ENCODE measurements at regions not wholly inside any gene's neighbourhood (a gene's known extent, or its start where the extent isn't known, plus 50 kb on each side); places are given as distances from the start of the nearest gene placed in this dataset.
"Not testable (repeated sequence)": the region's sequence is repeated elsewhere in the genome, so short reads cannot be mapped to it uniquely, and the experiment has no call there.

DNA sequence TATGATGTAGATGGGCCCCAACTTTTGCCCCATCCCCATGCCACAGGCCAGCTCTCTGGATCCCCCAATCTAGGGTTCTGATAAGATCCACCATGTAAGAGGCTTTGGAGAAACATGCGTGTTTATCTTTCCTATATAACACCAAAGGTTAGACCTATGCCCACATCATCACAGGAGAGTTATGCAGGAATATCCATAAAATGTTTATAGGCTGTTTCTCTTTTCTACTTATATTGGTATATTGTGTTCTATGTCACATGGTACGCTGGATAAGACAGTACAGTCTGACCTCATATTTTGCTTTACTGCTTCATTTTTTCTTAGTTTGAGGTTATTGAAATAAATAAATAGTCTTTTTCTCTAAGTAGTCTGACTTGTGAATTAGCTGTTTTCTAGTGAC is 1013.9 kb upstream of the GYPC start:
- no peak for DNase-seq

DNA sequence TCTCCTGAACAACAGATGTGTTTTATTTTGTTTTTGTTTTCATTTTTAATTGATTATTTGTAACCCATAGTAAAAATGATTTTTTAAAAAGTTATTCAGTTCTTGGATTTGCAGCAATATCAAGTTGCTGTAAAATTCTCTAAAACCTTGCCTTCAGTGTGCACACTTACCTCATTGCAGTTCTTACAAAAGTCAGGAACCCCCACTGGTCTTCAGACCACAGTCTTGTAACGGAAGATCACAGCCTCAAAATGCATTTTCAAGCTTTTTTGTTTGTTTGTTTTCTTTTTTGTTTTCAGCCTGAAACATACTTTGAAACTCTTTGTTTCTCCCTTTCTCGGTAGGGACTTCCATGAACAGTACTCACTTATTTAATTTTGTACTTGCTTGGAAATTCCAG is 1012.8 kb upstream of the GYPC start:
- DNase-seq, result no peak

DNA sequence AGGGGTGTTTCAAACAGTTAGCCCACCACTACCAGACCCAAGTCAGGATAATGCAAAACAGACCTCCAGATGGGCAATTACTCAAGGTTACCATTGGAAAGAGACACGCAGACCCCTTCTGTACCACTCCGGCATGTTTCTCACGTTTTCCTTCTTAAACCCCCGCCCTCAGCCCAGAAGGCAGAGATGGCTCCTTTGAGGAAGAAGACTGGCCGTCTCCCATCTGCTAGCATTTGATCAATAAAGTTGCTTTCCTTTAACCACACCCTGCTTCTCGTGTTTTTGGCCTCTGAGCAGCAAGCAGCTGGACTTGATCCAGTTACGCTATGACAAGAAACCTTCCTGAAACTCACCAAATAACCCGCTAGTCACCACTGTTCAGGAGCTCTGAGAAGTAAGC is 1012.4 kb upstream of the GYPC start:
- no peak for DNase-seq

DNA sequence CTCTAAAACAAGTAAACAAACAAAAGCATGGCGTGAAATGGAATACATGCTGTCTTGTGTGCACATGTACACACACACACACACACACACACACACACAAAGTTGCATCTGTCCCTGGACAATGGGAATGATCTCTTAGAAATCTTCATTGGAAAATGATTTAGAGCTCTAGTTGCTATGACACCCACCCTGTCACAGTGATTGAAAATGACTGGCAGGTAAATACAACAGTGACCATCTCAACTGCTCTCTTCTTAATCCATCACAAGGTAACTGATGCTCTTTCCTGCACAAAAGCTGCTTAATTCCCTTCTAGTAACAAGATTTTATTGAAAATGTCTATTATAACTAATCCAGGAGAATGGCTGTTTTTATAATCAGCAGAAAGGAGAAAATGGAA is 1011.7 kb upstream of the GYPC start:
- DNase-seq, result no peak

DNA sequence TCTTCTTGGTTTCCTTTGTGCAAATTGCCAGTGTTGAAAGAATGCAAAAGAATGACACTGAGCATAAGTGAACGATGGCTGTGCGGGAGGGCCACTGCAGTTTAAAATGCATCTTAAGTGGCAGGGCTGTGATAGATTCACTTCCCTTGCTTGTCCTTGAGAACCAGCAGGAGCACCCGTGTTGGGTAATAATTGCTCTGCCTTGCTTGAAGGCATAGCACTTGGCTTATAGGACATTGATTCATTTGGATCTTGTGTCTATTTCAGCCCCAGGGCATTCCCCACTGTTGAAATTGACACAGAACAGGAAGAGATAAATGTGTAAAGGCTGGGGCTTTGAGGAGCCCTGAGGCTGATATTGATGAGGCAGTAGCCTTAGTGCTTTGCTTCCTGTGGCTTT is 1003.7 kb upstream of the GYPC start:
- no peak for DNase-seq

DNA sequence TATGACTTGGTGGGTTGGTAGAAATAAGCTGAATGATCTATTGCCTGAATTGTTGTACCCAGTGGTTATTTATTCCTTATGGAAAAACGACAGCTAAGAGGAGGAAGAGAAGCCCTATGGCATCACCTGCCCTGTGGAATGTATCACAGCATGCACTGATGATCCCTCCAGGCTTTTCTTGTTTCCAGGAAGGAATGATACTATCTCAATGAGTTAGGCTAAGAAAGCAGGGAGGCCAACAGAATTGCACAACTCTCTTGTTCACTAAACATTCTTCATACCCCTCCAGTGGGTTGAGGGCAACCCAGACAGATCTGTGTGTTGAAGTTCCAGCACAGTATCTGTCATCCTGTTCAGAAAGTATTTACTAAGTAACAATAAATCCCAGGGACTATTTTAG is 1001.7 kb upstream of the GYPC start:
- no peak for DNase-seq

DNA sequence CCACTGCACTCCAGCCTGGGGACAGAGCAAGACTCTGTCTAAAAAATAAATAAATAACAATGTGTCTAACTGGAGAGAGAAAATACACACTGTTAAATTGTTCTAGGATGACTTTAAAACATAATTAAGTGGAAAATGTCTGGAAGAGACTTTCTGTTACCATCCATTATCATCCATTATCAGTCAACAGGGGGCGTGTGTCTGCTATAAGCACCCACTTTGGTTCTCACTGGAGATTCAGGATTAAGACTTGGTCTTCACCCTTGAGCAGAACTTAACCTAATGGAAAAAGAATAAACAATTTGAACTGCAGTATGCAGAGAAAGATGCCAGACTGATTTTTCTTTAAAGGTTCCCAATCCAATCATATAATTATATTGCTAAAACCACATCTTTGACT is 999.8 kb upstream of the GYPC start:
- no peak for DNase-seq

DNA sequence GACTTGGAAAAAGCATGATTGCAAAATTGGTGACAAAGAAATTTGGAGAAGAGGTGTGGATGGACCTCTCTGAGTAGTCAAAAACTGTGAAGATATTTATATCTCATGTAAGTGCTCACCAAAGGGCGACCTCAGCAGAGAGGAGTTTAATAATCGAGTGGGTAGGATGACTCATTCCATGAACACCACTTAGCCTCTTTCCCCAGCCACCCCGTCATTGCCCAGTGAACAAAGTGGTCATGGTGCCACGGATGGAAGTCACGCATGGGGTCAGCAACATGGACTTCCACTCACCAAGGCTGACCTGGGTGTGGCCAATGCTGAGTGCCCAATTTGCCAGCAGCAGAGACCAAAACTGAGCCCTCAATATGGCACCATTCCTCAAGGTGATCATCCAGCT is 997.4 kb upstream of the GYPC start:
- DNase-seq, result no peak

DNA sequence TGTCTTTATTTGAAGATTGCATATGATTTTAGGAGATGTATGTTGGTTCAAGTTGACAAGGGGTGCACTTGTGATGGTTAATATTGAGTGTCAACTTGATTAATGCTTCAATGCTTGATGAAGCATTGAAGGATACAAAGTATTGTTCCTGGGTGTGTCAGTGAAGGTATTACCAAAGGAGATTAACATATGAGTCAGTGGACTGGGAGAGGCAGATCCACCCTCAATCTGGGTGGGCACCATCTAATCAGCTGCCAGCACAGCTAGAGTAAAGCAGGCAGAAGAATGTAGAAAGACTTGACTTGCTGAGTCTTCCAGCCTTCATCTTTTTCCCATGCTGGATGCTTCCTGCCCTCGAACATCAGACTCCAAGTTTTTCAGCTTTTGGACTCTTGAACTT is 995.6 kb upstream of the GYPC start:
- not testable (repeated sequence) for DNase-seq

DNA sequence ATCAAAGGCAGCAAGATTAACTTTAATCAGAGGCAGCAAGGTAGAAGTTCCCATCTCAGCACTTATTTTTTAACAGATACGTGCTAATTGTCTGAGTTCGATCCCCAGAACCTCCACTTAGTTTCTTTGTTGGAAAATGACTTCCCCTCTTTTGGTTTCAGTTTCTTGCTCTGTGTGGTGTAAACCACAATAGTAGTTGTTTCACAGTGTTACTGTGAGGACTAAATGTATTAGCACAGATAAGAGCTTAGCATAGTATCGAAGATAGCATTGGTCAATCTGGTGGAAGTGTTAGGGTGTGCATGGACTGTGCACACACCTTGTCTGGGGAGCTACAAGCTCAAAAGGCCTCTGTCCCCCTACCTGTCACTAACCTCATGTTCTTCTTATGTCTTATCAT is 988.3 kb upstream of the GYPC start:
- no peak for DNase-seq

DNA sequence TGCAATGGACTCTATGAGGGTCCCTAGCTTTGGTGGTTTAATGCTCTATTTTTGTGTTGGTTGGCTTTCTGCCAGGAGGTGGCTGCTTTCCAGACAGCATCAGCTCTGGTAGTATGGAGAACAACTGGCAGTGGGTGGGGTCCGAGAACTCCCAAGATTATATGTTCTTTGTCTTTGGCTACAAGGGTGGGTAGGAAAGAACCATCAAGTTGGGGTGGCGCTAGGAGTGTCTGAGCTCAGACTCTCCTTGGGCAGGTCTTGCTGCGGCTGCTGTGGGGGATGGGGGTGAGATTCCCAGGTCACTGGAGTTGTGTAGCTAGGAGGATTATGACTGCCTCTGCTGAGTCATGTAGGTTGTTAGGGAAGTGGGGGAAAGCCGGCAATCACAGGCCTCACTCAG is 976.1 kb upstream of the GYPC start:
- DNase-seq, result no peak

DNA sequence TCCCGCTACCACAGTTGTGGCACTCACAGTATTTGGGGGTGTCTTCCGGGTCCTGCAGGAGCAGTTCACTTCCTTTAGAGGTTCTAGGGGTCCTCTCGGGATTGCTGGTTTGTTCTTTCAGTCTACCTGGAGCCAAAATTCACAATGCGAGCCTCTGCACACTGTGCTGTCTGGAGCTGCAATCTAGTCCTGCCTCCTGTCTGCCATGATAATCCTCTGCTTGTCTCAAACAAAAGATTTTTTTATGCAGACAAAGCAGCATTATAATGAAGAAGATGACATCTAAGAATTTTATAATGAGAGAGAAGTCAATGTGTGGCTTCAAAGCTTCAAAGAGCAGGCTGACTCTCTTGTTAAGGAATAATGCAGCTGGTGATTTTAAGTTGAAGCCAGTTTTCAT is 975.1 kb upstream of the GYPC start:
- DNase-seq, result no peak

DNA sequence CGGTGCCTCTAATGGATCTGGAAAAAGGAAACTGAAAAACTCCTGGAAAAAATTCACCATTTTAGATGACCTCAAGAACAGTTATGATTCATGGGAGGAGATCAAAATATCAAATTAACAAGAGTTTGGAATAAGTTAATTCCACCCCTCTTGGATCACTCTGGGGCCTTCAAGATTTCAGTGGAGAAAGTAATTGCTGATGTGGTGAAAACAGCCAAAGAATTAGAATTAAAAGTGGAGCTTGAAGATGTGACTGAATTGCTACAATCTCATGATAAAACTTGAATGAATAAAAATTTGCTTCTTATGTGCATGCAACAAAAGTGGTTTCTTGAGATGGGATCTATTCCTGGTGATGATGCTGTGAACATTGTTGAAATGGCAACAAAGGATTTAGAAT is 974.4 kb upstream of the GYPC start:
- DNase-seq, result no peak

DNA sequence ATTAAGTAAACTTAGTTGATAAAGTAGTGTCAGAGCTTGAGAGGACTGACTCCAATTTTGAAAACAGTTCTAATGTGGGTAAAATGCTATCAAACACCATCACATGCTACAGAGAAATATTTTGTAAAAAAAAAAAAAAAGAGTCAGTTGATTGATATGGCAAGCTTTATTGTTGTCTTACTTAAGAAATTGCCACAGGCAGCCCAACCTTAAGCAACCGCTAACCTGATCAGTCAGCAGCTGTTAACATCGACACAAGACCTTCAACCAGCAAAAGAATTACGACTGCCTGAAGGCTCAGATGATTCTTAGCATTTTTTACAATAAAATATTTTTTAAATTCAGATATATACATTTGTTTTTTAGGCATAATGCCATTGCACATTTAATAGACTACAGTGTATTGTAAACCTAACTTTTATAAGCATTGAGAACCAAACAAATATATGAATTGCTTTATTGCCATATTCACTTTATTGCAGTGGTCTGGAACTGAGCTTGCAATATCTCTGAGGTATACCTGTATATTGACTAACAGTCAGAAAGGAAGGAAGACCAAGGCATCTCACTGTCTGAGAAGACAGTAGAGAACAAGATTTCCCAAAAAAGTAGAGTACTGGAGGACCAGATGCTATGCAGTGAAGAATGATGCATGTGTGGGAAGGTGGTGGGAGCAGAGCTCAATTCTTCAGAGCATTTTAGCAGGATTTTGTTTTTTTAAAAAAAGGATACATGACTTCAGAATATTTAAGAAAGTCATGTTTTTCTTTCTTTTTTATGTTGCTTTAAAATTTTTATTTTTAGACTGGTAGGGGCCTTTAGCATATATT is 973.8 kb upstream of the GYPC start:
- no peak for DNase-seq

DNA sequence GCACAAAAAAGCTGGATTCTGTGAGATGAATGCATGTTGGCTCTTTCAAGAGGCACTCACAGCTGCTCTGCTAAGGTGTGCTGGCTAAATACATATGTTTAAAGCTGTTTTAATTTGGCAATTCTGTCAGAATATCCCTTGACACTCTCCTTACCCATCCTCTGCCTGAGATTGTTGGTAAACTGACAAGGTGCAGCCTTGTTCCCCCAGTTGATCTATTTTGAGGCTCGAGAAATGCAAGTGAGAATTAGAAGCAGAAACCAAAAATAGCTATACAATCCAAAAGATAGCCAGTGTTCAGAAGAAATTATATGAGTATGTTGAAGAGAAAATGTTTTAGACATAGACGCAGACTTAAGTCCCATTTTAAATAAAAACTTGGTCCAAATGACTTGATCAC is 971.7 kb upstream of the GYPC start:
- DNase-seq, result no peak

DNA sequence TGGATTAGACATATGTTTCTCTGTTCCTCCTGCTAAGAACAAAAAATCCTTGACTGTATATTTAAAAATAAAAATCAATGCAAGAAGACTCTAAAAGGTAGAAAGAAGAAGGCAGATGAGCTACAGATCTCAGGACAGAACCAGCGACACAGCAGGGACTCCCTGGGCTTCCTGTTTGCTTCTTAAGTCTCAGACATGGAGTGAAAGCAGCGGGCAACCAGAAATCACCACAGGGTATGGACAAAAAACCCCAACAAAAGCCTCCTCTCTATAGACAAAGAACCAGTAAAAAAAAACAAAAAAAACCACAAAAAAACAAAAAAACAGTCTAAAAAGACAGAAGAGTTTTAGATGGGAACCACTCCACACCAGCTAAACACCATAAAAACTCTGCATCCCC is 971.0 kb upstream of the GYPC start:
- no peak for DNase-seq

DNA sequence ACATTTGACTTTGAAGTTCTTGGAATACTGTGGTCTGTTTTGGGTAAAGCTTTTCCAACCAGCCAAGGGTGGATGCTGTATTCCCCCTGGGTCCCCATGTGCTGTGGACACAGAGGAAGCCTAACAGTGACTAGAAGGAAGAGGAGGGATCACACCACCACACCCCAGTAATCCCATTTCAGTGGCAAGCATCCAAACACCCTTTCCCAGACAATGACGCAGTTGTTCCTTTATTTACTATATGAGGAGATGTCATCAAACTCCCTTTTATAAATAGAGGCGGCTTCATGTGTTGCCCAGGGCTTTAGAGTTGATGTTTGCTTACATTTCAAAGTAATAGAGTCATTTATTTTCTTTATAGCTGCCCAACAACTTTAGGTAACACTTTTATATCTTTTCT is 959.4 kb upstream of the GYPC start:
- DNase-seq, result no peak

DNA sequence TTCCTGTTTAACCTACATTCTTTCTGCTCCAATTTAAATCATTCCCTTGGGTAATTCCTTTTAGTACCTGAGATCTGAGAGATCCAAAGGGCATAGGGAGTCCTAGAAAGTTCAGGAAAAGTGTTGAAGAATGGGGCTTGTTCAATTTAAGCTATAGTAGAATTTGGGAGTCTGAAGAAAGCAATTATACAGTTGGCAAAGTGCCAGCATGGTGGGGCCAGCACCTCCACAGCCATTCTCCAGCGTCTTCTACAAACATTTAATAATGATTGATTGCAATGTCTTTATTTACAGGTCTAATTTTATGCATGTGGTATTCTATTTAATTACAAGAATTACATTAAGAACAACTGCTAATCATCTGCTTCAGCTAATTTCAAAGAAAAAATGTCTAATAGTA is 957.7 kb upstream of the GYPC start:
- no peak for DNase-seq

DNA sequence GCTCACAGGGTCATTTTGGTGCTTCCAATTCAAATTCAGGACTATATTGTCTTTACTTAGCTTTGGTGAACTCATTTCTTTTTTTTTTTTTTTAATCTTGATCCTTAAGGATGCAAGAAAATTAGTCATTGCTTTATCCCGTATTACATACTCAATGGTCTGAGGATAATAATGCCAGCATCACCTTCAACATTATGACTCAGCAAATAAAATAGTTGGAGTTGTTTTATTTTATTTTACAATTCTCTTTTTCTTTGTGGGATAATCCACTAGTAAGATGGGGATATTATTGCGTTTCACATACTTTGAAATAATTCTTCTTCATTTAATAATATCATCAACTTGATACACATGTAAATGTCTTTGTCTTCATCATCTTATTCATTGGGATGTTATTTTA is 954.9 kb upstream of the GYPC start:
- no peak for DNase-seq

DNA sequence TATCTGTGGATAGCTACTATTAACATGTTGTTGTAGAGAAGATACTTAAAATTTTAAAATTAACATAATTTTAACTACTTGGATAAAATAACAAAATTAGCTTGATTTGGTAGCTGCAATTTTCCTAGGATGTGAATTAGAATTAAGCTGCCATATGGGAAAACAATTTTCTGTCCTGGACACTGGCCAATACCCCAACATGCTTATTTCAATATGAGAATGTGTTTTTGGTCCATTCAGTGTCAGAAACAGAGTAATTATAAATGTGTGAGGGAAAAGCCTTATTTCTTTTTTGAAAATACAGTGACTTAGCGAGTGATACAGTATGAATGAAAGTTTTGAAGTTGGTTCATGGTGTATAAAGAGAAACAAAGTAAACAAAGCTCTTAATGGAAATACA is 948.3 kb upstream of the GYPC start:
- no peak for DNase-seq

DNA sequence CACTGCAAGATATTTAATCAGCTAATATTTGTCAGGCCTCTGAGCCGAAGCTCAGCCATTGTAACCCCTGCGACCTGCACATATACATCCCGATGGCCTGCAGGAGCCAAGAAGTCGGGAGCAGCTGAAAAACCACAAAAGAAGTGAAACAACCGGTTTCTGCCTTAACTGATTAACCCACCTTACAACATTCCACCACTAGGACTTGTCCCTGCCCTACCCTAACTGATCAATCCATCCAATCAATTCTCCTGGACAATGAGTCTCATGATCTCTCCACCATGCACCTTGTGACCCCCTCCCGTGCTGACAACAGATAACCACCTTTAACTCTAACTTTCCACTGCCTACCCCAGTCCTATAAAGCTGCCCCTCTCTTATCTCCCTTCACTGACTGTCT is 945.4 kb upstream of the GYPC start:
- DNase-seq, result no peak

DNA sequence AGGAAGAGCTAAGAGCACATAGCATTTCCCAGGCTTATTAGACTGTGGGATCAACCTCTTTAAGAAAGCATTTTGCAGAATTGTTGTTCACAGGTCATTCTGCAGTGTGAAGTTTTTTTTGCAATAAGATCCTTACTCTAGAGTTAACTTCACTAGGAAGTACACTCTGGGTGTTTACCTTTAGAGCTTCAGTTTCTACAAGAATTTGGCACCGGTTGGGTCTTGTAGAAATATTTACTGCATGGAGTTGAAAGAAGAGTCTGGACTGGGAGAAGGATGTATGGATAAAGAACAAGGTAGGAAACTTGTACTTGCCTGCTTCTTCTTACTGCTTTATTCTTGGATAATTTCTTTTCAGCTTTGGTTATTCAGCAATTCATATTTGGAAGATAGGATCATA is 944.9 kb upstream of the GYPC start:
- DNase-seq, result no peak

DNA sequence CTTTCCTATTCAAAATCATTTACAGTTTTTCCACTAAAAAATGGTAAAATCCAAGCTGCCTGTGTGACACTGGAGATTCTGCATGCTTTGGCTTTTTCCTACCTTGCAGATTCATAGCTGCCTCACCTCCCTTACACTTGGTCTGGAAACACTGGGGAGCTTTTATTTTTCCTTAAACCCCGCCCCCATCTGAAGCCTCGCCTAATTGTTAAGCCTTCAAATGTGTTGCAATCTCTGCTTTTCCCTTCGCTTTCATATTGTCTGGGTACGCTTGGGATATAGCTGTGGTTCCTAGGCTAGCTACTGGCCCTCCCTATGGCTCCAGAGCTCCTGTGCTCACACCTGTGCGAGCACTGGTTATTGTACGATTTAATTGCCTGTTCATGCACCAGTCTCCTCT is 942.4 kb upstream of the GYPC start:
- no peak for DNase-seq

DNA sequence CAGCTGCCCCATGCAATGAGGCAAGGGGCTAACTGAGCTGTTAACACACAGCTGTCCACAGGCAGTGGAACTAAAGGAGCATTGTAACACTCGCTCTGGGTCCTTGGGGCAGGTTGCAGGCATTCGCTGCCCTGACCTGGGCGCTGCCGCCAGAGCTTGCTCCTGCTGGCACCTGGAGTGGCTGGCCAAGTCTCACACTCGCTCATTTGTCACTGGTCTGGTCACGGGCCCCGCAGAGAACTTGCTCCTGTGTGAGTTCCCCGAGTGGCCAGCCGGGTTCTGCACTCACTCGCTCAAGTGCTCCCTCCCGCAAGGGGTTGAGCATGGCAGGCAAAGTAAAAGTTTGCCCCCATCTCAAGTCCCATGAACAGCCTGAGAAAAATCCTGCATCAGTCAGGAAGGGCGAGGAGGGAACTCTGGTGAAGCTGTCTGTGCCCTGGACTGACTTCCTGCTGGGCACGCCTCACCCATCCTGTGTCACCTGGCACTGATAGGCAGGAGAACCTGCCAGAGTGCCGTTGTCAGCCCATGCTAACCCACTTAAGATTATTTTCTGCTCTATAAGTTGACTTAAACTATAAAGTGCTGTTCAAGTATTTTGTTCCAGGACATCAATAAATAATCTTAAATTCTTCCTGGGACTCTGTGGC is 934.8 kb upstream of the GYPC start:
- DNase-seq, result no peak

DNA sequence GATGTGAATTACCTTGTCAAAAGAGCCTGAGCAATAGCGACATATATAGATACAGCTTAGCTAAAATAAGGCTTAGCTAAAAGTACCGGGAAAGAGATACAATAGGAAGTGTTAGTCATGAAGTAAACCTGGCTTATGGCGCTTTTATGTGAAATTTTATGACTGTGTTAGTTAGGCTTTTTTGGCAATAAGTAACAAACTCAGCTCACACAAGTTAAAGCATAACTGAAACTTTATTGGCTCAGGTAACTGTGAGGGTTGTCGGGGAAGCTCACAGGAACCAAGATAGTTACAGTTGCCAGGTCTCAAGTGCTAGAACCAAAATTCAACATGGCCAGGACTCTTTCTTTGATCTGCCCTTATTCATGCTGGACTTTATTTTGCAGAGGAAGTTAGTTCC is 925.0 kb upstream of the GYPC start:
- DNase-seq, result no peak

Data from RPMI8226 (cell line).